NOMO-1 treated with dmso at 0.1 percent for 144 hours (cell line): ENCODE measurements at regions not wholly inside any gene's neighbourhood (a gene's known extent, or its start where the extent isn't known, plus 50 kb on each side); places are given as distances from the start of the nearest gene placed in this dataset.
"Not testable (repeated sequence)": the region's sequence is repeated elsewhere in the genome, so short reads cannot be mapped to it uniquely, and the experiment has no call there.

Experiments
- DNase-seq: peaks from one replicate; lab custom pipeline; 2025; ENCODE audit not compliant: unreplicated experiment; lab: John Stamatoyannopoulos, UW

- no peak for DNase-seq
Observed at GRCh38 chr2:155599834-155600233, 732.7 kb downstream of the NR4A2 start.

- DNase-seq, result no peak
Observed at GRCh38 chr2:155583674-155584195, 748.8 kb downstream of the NR4A2 start.

- DNase-seq, result no peak
Observed at GRCh38 chr2:155574941-155575340, 757.6 kb downstream of the NR4A2 start.

GRCh38 chr2:155547571-155547970 is 785.0 kb downstream of the NR4A2 start:
- DNase-seq, result no peak

- DNase-seq, result no peak
Observed at GRCh38 chr2:155546721-155547555, 785.6 kb downstream of the NR4A2 start.

- DNase-seq, result not testable (repeated sequence)
Observed at GRCh38 chr2:155539028-155539427, 793.5 kb downstream of the NR4A2 start.

GRCh38 chr2:155528034-155528433 is 804.5 kb downstream of the NR4A2 start:
- DNase-seq, result no peak

GRCh38 chr2:155525199-155525598 is 807.3 kb downstream of the NR4A2 start:
- DNase-seq, result no peak

- DNase-seq, result no peak
Observed at GRCh38 chr2:155519529-155520130, 812.9 kb downstream of the NR4A2 start.

GRCh38 chr2:155518094-155518493 is 814.4 kb downstream of the NR4A2 start:
- no peak for DNase-seq

- no peak for DNase-seq
Observed at GRCh38 chr2:155517362-155517761, 815.2 kb downstream of the NR4A2 start.

- DNase-seq, result no peak
Observed at GRCh38 chr2:155513248-155513647, 814.8 kb downstream of the KCNJ3 start.

GRCh38 chr2:155502766-155503165 is 804.3 kb downstream of the KCNJ3 start:
- DNase-seq, result no peak

GRCh38 chr2:155498106-155498505 is 799.6 kb downstream of the KCNJ3 start:
- DNase-seq, result no peak

- DNase-seq, result no peak
Observed at GRCh38 chr2:155494744-155495143, 796.2 kb downstream of the KCNJ3 start.

GRCh38 chr2:155485141-155485842 is 786.8 kb downstream of the KCNJ3 start:
- DNase-seq, result no peak

- DNase-seq, result no peak
Observed at GRCh38 chr2:155481141-155481540, 782.6 kb downstream of the KCNJ3 start.

- not testable (repeated sequence) for DNase-seq
Observed at GRCh38 chr2:155472018-155472417, 773.5 kb downstream of the KCNJ3 start.

GRCh38 chr2:155456222-155456621 is 757.7 kb downstream of the KCNJ3 start:
- no peak for DNase-seq

GRCh38 chr2:155442755-155443372 is 744.4 kb downstream of the KCNJ3 start:
- no peak for DNase-seq

GRCh38 chr2:155442088-155442487 is 743.6 kb downstream of the KCNJ3 start:
- DNase-seq, result no peak
